Smooth muscle cell (in vitro differentiated cells): ENCODE measurements at regions not wholly inside any gene's neighbourhood (a gene's known extent, or its start where the extent isn't known, plus 50 kb on each side); places are given as distances from the start of the nearest gene placed in this dataset.

Experiments
- DNase-seq: peaks from one replicate; lab custom pipeline; 2025; ENCODE audit not compliant: unreplicated experiment; lab: John Stamatoyannopoulos, UW
- H2AFZ ChIP-seq: fragments of 200-600 bp; sonication (generic); 2 replicates; pipeline ENCODE4 v1.6.0; 2016; ENCODE audit warnings: antibody characterized with exemption, low read depth, mild to moderate bottlenecking
- H3F3A ChIP-seq: fragments of 200-600 bp; sonication (generic); 2 replicates; pipeline ENCODE4 v1.6.0; 2017; ENCODE audit warnings: antibody characterized with exemption, low read depth
- H3K27ac ChIP-seq: fragments of 200-600 bp; sonication (generic); 2 replicates; pipeline ENCODE4 v1.5.1; 2016; ENCODE audit warnings: low read depth, mild to moderate bottlenecking
- H3K27me3 ChIP-seq: fragments of 200-600 bp; sonication (generic); 2 replicates; pipeline ENCODE4 v1.6.1; 2016; ENCODE audit warnings: low read depth, mild to moderate bottlenecking
- H3K36me3 ChIP-seq: fragments of 200-600 bp; sonication (generic); 2 replicates; pipeline ENCODE4 v1.5.1; 2016; ENCODE audit warnings: low read depth
- H3K4me1 ChIP-seq: fragments of 200-600 bp; sonication (generic); 2 replicates; pipeline ENCODE4 v1.5.1; 2016; ENCODE audit warnings: low read depth
- H3K4me2 ChIP-seq: fragments of 200-600 bp; sonication (generic); 2 replicates; pipeline ENCODE4 v1.6.0; 2016; ENCODE audit warnings: mild to moderate bottlenecking
- H3K4me3 ChIP-seq: fragments of 200-600 bp; sonication (generic); 2 replicates; pipeline ENCODE4 v1.5.1; 2016; ENCODE audit warnings: mild to moderate bottlenecking
- H3K79me2 ChIP-seq: fragments of 200-600 bp; sonication (generic); 2 replicates; pipeline ENCODE4 v1.6.0; 2016; ENCODE audit warnings: low read depth, mild to moderate bottlenecking
- H3K9ac ChIP-seq: fragments of 200-600 bp; sonication (generic); 2 replicates; pipeline ENCODE4 v1.6.0; 2016; ENCODE audit warnings: low read depth
- H3K9me3 ChIP-seq: fragments of 200-600 bp; sonication (generic); replicated peaks from 2 replicates; pipeline ENCODE4 v1.5.1; 2016; ENCODE audit warnings: low read depth
- H4K20me1 ChIP-seq: fragments of 200-600 bp; sonication (generic); 2 replicates; pipeline ENCODE4 v1.6.0; 2016; ENCODE audit warnings: low read depth
- CTCF ChIP-seq: fragments of 200-600 bp; sonication (generic); IDR thresholded peaks from 2 replicates; pipeline ENCODE4 v1.5.1; 2017; ENCODE audit warnings: borderline replicate concordance, mild to moderate bottlenecking, antibody characterized with exemption; ENCODE audit not compliant: insufficient read depth, poor library complexity, severe bottlenecking
- WGBS: methylation state at CpG from one replicate; pipeline ENCODE4 v1.1.7; 2016; ENCODE audit warnings: low lambda C conversion rate; 5-methylcytosine and 5-hydroxymethylcytosine counted together

GRCh38 chr10:105973360-105973759 is 1191.1 kb downstream of the SORCS1 start:
- DNase-seq: no peak
- no peak for TF ChIP-seq CTCF
- no peak overlapping the region for H3K27ac ChIP-seq
- H2AFZ ChIP-seq: no peak overlapping the region
- no peaks in the 10 kb centered on the region for H3K9me3 ChIP-seq
- no peaks in the 10 kb centered on the region for H3F3A ChIP-seq
- no peaks in the 10 kb centered on the region for H3K79me2 ChIP-seq
- H3K9ac ChIP-seq: no peak overlapping the region
- H3K27me3 ChIP-seq: no peaks in the 10 kb centered on the region
- WGBS: 50% methylated on average over 4 of the region's 4 CpGs
- peaks cover 19% of the 10 kb centered on the region for H3K4me1 ChIP-seq
- no peak overlapping the region for H3K4me3 ChIP-seq
- no peaks in the 10 kb centered on the region for H4K20me1 ChIP-seq
- no peaks in the 10 kb centered on the region for H3K36me3 ChIP-seq
- H3K4me2 ChIP-seq: no peak overlapping the region

- DNase-seq: no peak
- Histone ChIP-seq H3F3A (no peaks in the 10 kb centered on the region), H3K4me2 (no peak overlapping the region), H3K36me3 (no peaks in the 10 kb centered on the region), H4K20me1 (no peaks in the 10 kb centered on the region), H3K27ac (no peak overlapping the region), H3K9ac (no peak overlapping the region), H2AFZ (no peak overlapping the region), H3K27me3 (no peaks in the 10 kb centered on the region), H3K4me3 (no peak overlapping the region), H3K4me1 (peaks cover 19% of the 10 kb centered on the region), H3K79me2 (no peaks in the 10 kb centered on the region), H3K9me3 (no peaks in the 10 kb centered on the region)
- TF ChIP-seq CTCF: no peak
- 87% methylated on average over 2 of the region's 2 CpGs for WGBS
Observed at GRCh38 chr10:105971460-105971859, 1193.0 kb downstream of the SORCS1 start.

- 36% methylated on average over 12 of the region's 12 CpGs for WGBS
- Histone ChIP-seq H3K4me1 (peaks cover 19% of the 10 kb centered on the region), H3K4me2 (no peak overlapping the region), H3K36me3 (no peaks in the 10 kb centered on the region), H3K27ac (no peak overlapping the region), H3K9me3 (no peaks in the 10 kb centered on the region), H3F3A (no peaks in the 10 kb centered on the region), H3K4me3 (no peak overlapping the region), H3K27me3 (no peaks in the 10 kb centered on the region), H3K79me2 (no peaks in the 10 kb centered on the region), H2AFZ (no peak overlapping the region), H3K9ac (no peak overlapping the region), H4K20me1 (no peaks in the 10 kb centered on the region)
- no peak for DNase-seq
- TF ChIP-seq CTCF: no peak
Observed at GRCh38 chr10:105969884-105970377, 1194.6 kb downstream of the SORCS1 start.

GRCh38 chr10:105968666-105969065 is 1195.8 kb downstream of the SORCS1 start:
- DNase-seq: no peak
- Histone ChIP-seq H3K4me3 (no peak overlapping the region), H3K9ac (no peak overlapping the region), H3K27me3 (no peaks in the 10 kb centered on the region), H3K9me3 (no peaks in the 10 kb centered on the region), H3F3A (no peaks in the 10 kb centered on the region), H4K20me1 (no peaks in the 10 kb centered on the region), H3K4me2 (no peak overlapping the region), H3K79me2 (no peaks in the 10 kb centered on the region), H2AFZ (no peak overlapping the region), H3K27ac (no peak overlapping the region), H3K4me1 (peaks cover 8% of the 10 kb centered on the region), H3K36me3 (no peaks in the 10 kb centered on the region)
- 77% methylated on average over 3 of the region's 3 CpGs for WGBS
- no peak for TF ChIP-seq CTCF
